CD14-positive monocyte (primary cell): ENCODE measurements at regions not wholly inside any gene's neighbourhood (a gene's known extent, or its start where the extent isn't known, plus 50 kb on each side); places are given as distances from the start of the nearest gene placed in this dataset.

Experiments used
- DNase-seq, 3 donors: peaks; one replicate each; pipeline ENCODE4 v3.0.0-alpha.2; 2011 to 2022
- H2AFZ ChIP-seq: 2 replicates; pipeline ENCODE4 v1.6.0; 2012; ENCODE audit warnings: mild to moderate bottlenecking, low read depth, low read length, inconsistent platforms; ENCODE audit not compliant: insufficient read depth, poor library complexity, severe bottlenecking
- H3K27ac ChIP-seq, 2 donors: 1 replicate in 1 of 2; 2 replicates in 1 of 2; pipeline ENCODE4 v1.5.1; 2012 to 2013; ENCODE audit warnings: low read length in 2 of 2, control low read depth in 1 of 2, inconsistent platforms in 1 of 2, low read depth in 1 of 2, mild to moderate bottlenecking in 1 of 2
- H3K27me3 ChIP-seq, 2 donors: one replicate each; pipeline versions ENCODE4 v1.6.0 to v1.6.1; 2011 to 2013; ENCODE audit warnings: low read length in 2 of 2; ENCODE audit not compliant: control insufficient read depth in 2 of 2, insufficient read depth in 2 of 2
- H3K36me3 ChIP-seq, 2 donors: replicated peaks in 1 of 2; 1 replicate in 1 of 2; 2 replicates in 1 of 2; pipeline versions ENCODE4 v1.5.1 to v1.6.1; 2012 to 2013; ENCODE audit warnings: low read length in 2 of 2, control low read depth in 1 of 2, inconsistent platforms in 1 of 2, mild to moderate bottlenecking in 1 of 2; ENCODE audit not compliant: insufficient read depth in 2 of 2, control insufficient read depth in 1 of 2
- H3K4me1 ChIP-seq, 2 donors: 1 replicate in 1 of 2; 2 replicates in 1 of 2; pipeline versions ENCODE4 v1.5.1 to v1.6.1; 2012 to 2013; ENCODE audit warnings: low read length in 2 of 2, control low read depth in 1 of 2, inconsistent platforms in 1 of 2, mild to moderate bottlenecking in 1 of 2, moderate library complexity in 1 of 2; ENCODE audit not compliant: insufficient read depth in 2 of 2, control insufficient read depth in 1 of 2
- H3K4me2 ChIP-seq: replicated peaks from 2 replicates; pipeline ENCODE3; 2012; ENCODE audit warnings: low read length, moderate library complexity, mild to moderate bottlenecking; ENCODE audit not compliant: poor library complexity, severe bottlenecking; ENCODE audit errors: extremely low read depth
- H3K4me3 ChIP-seq, 3 experiments: fragments of 200-600 bp in 1 of 3; sonication (generic) in 1 of 3; replicated peaks in 1 of 3; 1 replicate in 2 of 3; 2 replicates in 1 of 3; pipeline ENCODE4 v1.5.1; 2011 to 2013; ENCODE audit warnings: low read length in 3 of 3, mild to moderate bottlenecking in 3 of 3, control low read depth in 2 of 3, low read depth in 2 of 3, inconsistent platforms in 1 of 3, moderate library complexity in 1 of 3
- H3K79me2 ChIP-seq: 2 replicates; pipeline ENCODE4 v1.6.0; 2012; ENCODE audit warnings: mild to moderate bottlenecking, control low read depth, inconsistent platforms, low read length, moderate library complexity; ENCODE audit not compliant: insufficient read depth
- H3K9ac ChIP-seq: 2 replicates; pipeline ENCODE4 v1.6.0; 2017; ENCODE audit warnings: low read length, mild to moderate bottlenecking; ENCODE audit not compliant: insufficient read depth, poor library complexity, severe bottlenecking
- H3K9me3 ChIP-seq, 2 donors: replicated peaks in 1 of 2; 1 replicate in 1 of 2; 2 replicates in 1 of 2; pipeline versions ENCODE4 v1.5.1 to v1.6.1; 2012 to 2013; ENCODE audit warnings: low read length in 2 of 2, control low read depth in 1 of 2; ENCODE audit not compliant: control insufficient read depth in 1 of 2, insufficient read depth in 1 of 2
- H4K20me1 ChIP-seq: 2 replicates; pipeline ENCODE4 v1.6.0; 2012; ENCODE audit warnings: mild to moderate bottlenecking, low read length, control low read depth, moderate library complexity; ENCODE audit not compliant: insufficient read depth
- H3K27ac Mint-ChIP-seq, 7 donors: one replicate each; pipeline ENCODE4 v1.8.0; 2020; ENCODE audit warnings: mild to moderate bottlenecking in 7 of 7, mixed read lengths in 7 of 7, moderate library complexity in 6 of 7, inconsistent platforms in 2 of 7
- H3K27me3 Mint-ChIP-seq, 3 donors: one replicate each; pipeline ENCODE4 v1.8.0; 2021 to 2022; ENCODE audit warnings: low read depth in 3 of 3, mild to moderate bottlenecking in 3 of 3, mixed read lengths in 3 of 3, moderate library complexity in 3 of 3, inconsistent platforms in 1 of 3
- H3K36me3 Mint-ChIP-seq, 2 donors: one replicate each; pipeline ENCODE4 v1.8.0; 2020; ENCODE audit warnings: mixed read lengths in 2 of 2, inconsistent platforms in 1 of 2, mild to moderate bottlenecking in 1 of 2
- H3K4me1 Mint-ChIP-seq: one replicate; pipeline ENCODE4 v1.8.0; 2020; ENCODE audit warnings: mild to moderate bottlenecking, mixed read lengths
- H3K4me3 Mint-ChIP-seq, 2 donors: one replicate each; pipeline ENCODE4 v1.8.0; 2020; ENCODE audit warnings: mild to moderate bottlenecking in 2 of 2, mixed read lengths in 2 of 2, moderate library complexity in 1 of 2
- H3K9me3 Mint-ChIP-seq, 7 donors: one replicate each; pipeline ENCODE4 v1.8.0; 2020 to 2022; ENCODE audit warnings: mixed read lengths in 7 of 7, mild to moderate bottlenecking in 6 of 7, moderate library complexity in 6 of 7, inconsistent platforms in 2 of 7
- WGBS: methylation state at CpG from one replicate; pipeline ENCODE4 v1.1.5; 2013; ENCODE audit warnings: missing lambda C conversion rate; ENCODE audit not compliant: insufficient coverage; 5-methylcytosine and 5-hydroxymethylcytosine counted together
- intact Hi-C, 2 donors: fragments of 100-400 bp; cut with micrococcal nuclease; formaldehyde crosslinking; loops; one replicate each; pipeline versions ENCODE4 v1.15.0 to v1.15.1; 2023
- TF ChIP-seq, protein P1 (sequence below): fragments of 200-600 bp; IDR thresholded peaks from one replicate; pipeline ENCODE4 v1.8.0; 2022; ENCODE audit warnings: antibody characterized with exemption, mild to moderate bottlenecking

DNA sequence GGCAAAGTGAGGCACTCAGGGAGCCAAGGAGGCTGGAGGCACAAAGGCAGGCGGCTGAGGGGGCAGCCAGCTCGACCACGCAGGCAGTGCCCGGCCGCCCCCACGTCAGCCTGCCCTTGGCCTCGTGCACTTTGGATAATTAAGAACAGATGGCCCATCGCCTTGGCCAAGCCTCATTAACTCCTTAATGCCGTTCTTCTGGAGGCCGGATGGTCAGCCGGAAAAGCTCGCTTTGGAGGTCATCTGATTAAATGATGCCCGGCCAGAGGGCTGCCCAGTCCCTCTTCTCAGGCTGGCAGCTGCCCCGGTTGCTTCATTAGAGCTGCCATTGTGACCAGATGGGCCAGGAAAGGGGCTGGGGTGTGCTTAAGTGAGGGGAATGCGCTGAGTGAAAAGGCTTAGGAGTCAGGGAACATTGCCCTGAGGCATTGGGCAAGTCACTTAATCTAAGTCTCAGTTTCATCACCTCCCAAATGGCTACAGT lies 364.0 kb downstream of the NPIPA8 start:
- no peak overlapping the region for H3K27ac ChIP-seq

DNA sequence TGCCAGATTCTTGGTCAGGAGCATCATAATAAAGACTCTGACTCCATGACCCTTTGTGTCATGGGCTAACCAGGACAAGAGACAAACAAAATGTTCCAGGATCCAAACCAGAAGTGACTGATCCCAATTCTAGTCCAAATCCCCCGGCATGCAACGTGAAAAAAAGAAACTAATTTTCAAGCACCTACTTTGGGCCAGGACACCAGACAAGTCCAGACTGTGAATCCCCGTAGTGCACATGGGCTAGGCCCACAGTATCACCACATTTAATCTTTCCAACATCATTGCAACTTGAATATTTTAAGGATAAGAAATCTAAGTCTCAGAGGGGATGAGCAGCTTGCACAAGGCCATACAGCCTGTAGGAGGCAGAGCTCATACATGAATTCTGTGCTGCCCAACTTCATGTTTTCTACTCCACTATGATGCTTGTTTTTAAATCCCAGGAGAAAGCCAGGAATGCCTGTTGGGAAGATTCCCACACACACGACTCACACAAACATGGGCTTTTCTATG lies 365.7 kb downstream of the NPIPA8 start:
- Mint-ChIP-seq H3K36me3 (no peaks in the 10 kb centered on the region), H3K4me3 (no peak overlapping the region), H3K27ac (no peak overlapping the region), H3K27me3 (peaks cover 0 to 2% (median 0%) of the 10 kb centered on the region in 3 donors), H3K4me1 (no peaks in the 10 kb centered on the region), H3K9me3 (peaks cover 0 to 3% (median 0%) of the 10 kb centered on the region in 7 donors)
- 83% methylated on average over 3 of the region's 4 CpGs for WGBS
- Histone ChIP-seq H3K4me1 (no peaks in the 10 kb centered on the region), H3K4me3 (no peak overlapping the region), H3K9me3 (no peaks in the 10 kb centered on the region), H3K36me3 (no peaks in the 10 kb centered on the region), H3K79me2 (no peaks in the 10 kb centered on the region), H4K20me1 (no peaks in the 10 kb centered on the region), H3K27me3 (no peaks in the 10 kb centered on the region), H2AFZ (no peak overlapping the region), H3K27ac (no peak overlapping the region), H3K9ac (no peak overlapping the region), H3K4me2 (no peak overlapping the region)
- no peak for DNase-seq
- intact Hi-C loops, result no loop called here
- TF ChIP-seq, protein P1, sequence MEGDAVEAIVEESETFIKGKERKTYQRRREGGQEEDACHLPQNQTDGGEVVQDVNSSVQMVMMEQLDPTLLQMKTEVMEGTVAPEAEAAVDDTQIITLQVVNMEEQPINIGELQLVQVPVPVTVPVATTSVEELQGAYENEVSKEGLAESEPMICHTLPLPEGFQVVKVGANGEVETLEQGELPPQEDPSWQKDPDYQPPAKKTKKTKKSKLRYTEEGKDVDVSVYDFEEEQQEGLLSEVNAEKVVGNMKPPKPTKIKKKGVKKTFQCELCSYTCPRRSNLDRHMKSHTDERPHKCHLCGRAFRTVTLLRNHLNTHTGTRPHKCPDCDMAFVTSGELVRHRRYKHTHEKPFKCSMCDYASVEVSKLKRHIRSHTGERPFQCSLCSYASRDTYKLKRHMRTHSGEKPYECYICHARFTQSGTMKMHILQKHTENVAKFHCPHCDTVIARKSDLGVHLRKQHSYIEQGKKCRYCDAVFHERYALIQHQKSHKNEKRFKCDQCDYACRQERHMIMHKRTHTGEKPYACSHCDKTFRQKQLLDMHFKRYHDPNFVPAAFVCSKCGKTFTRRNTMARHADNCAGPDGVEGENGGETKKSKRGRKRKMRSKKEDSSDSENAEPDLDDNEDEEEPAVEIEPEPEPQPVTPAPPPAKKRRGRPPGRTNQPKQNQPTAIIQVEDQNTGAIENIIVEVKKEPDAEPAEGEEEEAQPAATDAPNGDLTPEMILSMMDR, result no peak

More for the DNA sequence above, 364.0 kb downstream of the NPIPA8 start:
- no peak for DNase-seq
- no peaks in the 10 kb centered on the region for H3K36me3 ChIP-seq
- H3K4me1 ChIP-seq, result no peaks in the 10 kb centered on the region
- peaks cover 0 to 4% (median 0%) of the 10 kb centered on the region in 7 donors for H3K9me3 Mint-ChIP-seq
- no peak overlapping the region for H3K27ac Mint-ChIP-seq
- no peak overlapping the region for H3K9ac ChIP-seq
- WGBS, result 90% methylated on average over 13 of the region's 15 CpGs
- H3K4me3 Mint-ChIP-seq, result no peak overlapping the region
- no peaks in the 10 kb centered on the region for H3K4me1 Mint-ChIP-seq
- peaks cover 0 to 2% (median 0%) of the 10 kb centered on the region in 3 donors for H3K27me3 Mint-ChIP-seq
- H3K36me3 Mint-ChIP-seq, result no peaks in the 10 kb centered on the region
- H3K79me2 ChIP-seq, result no peaks in the 10 kb centered on the region
- H3K9me3 ChIP-seq, result no peaks in the 10 kb centered on the region
- no peak overlapping the region for H2AFZ ChIP-seq
- intact Hi-C loops, result no loop called here
- H3K27me3 ChIP-seq, result no peaks in the 10 kb centered on the region
- H3K4me3 ChIP-seq, result no peak overlapping the region
- H3K4me2 ChIP-seq, result no peak overlapping the region
- H4K20me1 ChIP-seq, result no peaks in the 10 kb centered on the region
- TF ChIP-seq, protein P1, result no peak
